NT2/D1 (cell line): ENCODE measurements at regions not wholly inside any gene's neighbourhood (a gene's known extent, or its start where the extent isn't known, plus 50 kb on each side); places are given as distances from the start of the nearest gene placed in this dataset.

ENCODE experiments used
- YY1 ChIP-seq: IDR thresholded peaks from 2 replicates; pipeline ENCODE4 v1.6.1; 2011; ENCODE audit not compliant: insufficient read length, insufficient read depth
- ZNF274 ChIP-seq: IDR thresholded peaks from 2 replicates; pipeline ENCODE4 v1.6.1; 2011; ENCODE audit warnings: mild to moderate bottlenecking, low read depth, low read length

DNA sequence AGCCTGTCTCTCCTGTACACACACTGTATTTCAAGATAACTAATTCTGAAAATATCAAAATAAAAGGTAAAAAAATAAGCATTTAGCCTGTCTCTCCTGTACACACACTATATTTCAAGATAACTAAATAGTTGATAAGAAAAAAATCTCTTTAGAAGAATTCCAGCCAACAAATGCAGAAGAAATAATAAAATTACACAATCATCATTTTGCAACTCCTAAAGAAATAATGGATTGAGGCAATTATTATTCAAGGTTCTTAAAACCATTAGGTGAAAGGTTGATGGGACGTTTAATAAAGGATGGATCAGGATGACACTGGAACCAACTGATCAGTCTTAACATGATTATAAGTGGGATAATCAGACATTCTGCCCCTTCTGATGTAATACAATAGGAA lies 148.0 kb upstream of the FN1 start:
- TF ChIP-seq YY1 (no peak), ZNF274 (no peak)
